ENCODE measurements at regions not wholly inside any gene's neighbourhood (a gene's known extent, or its start where the extent isn't known, plus 50 kb on each side); places are given as distances from the start of the nearest gene placed in this dataset.

DNA sequence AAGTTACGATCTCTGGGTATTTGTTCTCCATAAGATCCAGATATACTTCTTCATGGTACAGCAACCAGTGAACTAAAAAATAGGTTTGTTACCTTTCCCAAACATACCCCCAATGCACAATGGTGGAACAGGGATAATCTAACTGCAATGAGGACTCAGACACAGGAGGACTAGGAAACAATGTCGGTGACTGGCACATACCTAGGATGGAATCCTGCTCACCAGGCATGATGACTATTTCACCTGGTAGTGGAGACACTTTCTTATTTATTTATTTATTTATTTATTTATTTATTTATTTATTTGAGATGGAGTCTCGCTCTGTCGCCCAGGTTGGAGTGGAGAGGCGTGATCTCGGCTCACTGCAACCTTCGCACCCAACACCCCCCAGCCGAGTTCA, 159.9 kb upstream of the CCNH start:
- H3K4me1 ChIP-seq (ENCODE audit: control insufficient read depth, insufficient read depth, low read length) = no peaks in the 10 kb centered on the region
- no peak overlapping the region for H3K9ac ChIP-seq (ENCODE audit: low read length)
- no peak overlapping the region for H3K4me3 ChIP-seq (ENCODE audit: low read length)
- no peaks in the 10 kb centered on the region for H3K9me3 ChIP-seq (ENCODE audit: control insufficient read depth, low read length)
- no peak for DNase-seq (ENCODE audit: low read depth)
- H3K27me3 ChIP-seq (replicated peaks; ENCODE audit: control insufficient read depth, insufficient read depth, low read length) = no peaks in the 10 kb centered on the region
- H3K36me3 ChIP-seq (ENCODE audit: control insufficient read depth, insufficient read depth, low read length, severe bottlenecking) = no peaks in the 10 kb centered on the region

DNA sequence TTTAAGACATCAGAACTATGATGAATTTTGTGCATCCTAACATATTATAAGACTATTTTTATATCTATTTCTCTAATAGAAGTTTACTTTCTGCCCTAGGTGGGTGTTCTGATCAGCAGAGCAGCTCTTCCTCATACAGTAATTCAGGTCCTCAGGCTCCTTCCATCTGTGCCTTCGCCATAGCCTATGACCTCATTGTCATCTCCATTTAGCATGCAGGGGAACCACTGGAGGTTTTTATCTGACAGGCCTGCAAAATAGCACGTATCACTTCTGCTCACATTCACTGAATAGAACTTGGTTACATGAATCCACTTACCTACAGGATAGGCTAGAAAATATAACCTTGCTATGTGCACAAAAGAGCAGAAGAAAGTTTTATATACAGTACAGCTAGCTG, 159.4 kb upstream of the CCNH start:
- H3K4me3 ChIP-seq (ENCODE audit: low read length) = no peak overlapping the region
- no peak overlapping the region for H3K9ac ChIP-seq (ENCODE audit: low read length)
- H3K27me3 ChIP-seq (replicated peaks; ENCODE audit: control insufficient read depth, insufficient read depth, low read length) = no peaks in the 10 kb centered on the region
- no peak for DNase-seq (ENCODE audit: low read depth)
- H3K4me1 ChIP-seq (ENCODE audit: control insufficient read depth, insufficient read depth, low read length) = no peaks in the 10 kb centered on the region
- no peaks in the 10 kb centered on the region for H3K36me3 ChIP-seq (ENCODE audit: control insufficient read depth, insufficient read depth, low read length, severe bottlenecking)
- no peaks in the 10 kb centered on the region for H3K9me3 ChIP-seq (ENCODE audit: control insufficient read depth, low read length)

DNA sequence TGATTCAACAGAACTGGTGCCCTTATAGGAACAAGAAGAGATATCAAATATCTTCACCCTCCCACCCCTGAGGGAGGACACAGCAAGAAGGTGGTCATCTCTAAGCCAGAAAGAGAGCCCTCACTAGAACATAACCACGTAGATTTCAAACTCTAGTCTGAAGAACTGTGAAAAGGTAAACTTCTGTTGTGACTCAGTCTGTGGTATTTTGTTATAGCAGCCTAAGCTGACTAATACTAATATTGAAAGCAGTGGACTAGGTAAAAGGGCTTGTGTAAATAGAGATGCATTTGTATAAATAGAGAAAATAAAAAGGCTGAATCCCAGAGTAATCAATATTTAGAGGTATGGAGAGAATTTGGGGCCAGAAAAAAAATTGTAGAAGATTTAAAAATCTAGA, 157.6 kb upstream of the CCNH start:
- Histone ChIP-seq H3K9ac (ENCODE audit: low read length) (no peak overlapping the region), H3K4me1 (ENCODE audit: control insufficient read depth, insufficient read depth, low read length) (no peaks in the 10 kb centered on the region), H3K9me3 (ENCODE audit: control insufficient read depth, low read length) (no peaks in the 10 kb centered on the region), H3K36me3 (ENCODE audit: control insufficient read depth, insufficient read depth, low read length, severe bottlenecking) (no peaks in the 10 kb centered on the region), H3K4me3 (ENCODE audit: low read length) (no peak overlapping the region), H3K27me3 (replicated peaks; ENCODE audit: control insufficient read depth, insufficient read depth, low read length) (no peaks in the 10 kb centered on the region)
- no peak for DNase-seq (ENCODE audit: low read depth)

DNA sequence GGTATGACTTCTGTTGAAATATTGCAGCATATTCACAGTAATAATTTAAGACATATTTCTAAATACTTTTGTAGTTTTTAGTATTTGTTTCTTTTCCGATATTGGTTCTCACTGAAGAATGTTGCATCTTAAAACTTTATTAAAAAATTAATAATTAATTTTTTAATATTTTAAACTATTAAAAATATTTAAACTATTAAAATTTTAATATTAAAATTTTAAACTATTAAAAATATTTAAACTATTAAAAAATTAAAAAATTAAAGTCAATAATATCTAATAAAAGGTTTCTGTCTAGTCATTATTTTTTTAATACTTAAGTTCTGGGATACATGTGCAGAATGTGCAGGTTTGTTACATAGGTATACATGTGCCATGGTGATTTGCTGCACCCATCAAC, 149.3 kb upstream of the CCNH start:
- Histone ChIP-seq H3K9ac (ENCODE audit: low read length) (no peak overlapping the region), H3K4me1 (ENCODE audit: control insufficient read depth, insufficient read depth, low read length) (no peaks in the 10 kb centered on the region), H3K36me3 (ENCODE audit: control insufficient read depth, insufficient read depth, low read length, severe bottlenecking) (no peaks in the 10 kb centered on the region), H3K9me3 (ENCODE audit: control insufficient read depth, low read length) (no peaks in the 10 kb centered on the region), H3K4me3 (ENCODE audit: low read length) (no peak overlapping the region), H3K27me3 (replicated peaks; ENCODE audit: control insufficient read depth, insufficient read depth, low read length) (no peaks in the 10 kb centered on the region)
- DNase-seq (ENCODE audit: low read depth) = no peak

DNA sequence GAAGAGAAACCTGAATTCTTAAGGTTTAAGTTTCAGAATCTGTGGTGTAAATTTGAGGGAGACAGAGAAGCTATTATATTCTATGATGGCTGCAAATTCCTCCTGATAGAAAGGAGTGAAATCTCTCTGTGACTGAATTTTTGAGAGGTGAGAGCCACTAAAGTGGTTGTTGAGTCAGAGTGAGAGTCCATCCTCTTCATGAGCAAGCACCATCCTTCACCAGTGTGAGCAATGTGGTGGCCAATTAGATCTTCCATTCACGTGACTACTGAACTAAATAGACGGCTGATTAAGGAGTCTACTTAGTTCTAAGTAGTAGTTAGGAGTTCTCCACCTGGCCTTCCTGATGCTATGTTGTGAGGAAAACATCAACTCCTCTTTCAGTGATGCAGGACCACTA, 147.8 kb upstream of the CCNH start:
- no peak overlapping the region for H3K4me3 ChIP-seq (ENCODE audit: low read length)
- no peaks in the 10 kb centered on the region for H3K9me3 ChIP-seq (ENCODE audit: control insufficient read depth, low read length)
- H3K4me1 ChIP-seq (ENCODE audit: control insufficient read depth, insufficient read depth, low read length) = no peaks in the 10 kb centered on the region
- no peak for DNase-seq (ENCODE audit: low read depth)
- H3K27me3 ChIP-seq (replicated peaks; ENCODE audit: control insufficient read depth, insufficient read depth, low read length) = no peaks in the 10 kb centered on the region
- H3K36me3 ChIP-seq (ENCODE audit: control insufficient read depth, insufficient read depth, low read length, severe bottlenecking) = no peaks in the 10 kb centered on the region
- H3K9ac ChIP-seq (ENCODE audit: low read length) = no peak overlapping the region

DNA sequence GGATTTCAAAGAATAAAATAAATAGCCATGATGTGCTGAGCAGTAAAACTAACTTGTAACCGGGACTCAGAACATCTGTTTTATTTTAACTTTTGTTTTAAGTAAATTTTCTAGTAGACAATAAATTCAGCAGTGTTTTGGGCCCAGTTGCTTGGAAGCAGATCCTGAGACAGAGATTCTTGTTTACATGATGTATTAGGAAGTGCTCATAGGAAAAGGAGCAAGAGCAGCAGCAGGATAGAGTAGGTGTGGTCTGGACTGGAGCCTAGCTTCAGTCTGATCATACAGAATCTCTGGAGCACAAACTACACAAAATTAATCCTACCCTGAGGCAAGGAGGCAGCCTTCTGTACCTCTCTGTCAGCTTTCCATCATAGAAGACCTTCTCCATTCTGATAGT, 139.2 kb upstream of the CCNH start:
- no peak for DNase-seq (ENCODE audit: low read depth)
- Histone ChIP-seq H3K9ac (ENCODE audit: low read length) (no peak overlapping the region), H3K9me3 (ENCODE audit: control insufficient read depth, low read length) (peaks cover 9% of the 10 kb centered on the region), H3K4me3 (ENCODE audit: low read length) (no peak overlapping the region), H3K4me1 (ENCODE audit: control insufficient read depth, insufficient read depth, low read length) (no peaks in the 10 kb centered on the region), H3K27me3 (replicated peaks; ENCODE audit: control insufficient read depth, insufficient read depth, low read length) (no peaks in the 10 kb centered on the region), H3K36me3 (ENCODE audit: control insufficient read depth, insufficient read depth, low read length, severe bottlenecking) (no peaks in the 10 kb centered on the region)

DNA sequence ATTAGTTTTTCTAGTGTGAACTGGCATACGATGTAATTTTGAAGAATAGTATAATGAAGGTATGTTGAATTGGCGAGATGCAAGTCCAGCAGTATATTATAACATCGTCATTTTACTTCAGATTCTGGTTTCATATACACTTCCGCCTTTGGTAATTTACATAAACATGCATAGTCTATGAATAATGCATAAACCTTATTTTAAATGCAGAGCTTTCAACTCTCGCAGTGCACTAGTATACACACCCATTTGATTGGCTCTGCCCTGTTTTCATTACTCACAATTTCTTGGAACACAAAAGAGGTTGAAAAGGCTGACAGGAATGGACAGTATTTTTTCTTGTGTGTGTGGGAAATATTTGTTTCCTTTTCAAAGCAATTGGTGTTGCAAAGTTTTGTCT, 128.9 kb upstream of the CCNH start:
- H3K27me3 ChIP-seq (replicated peaks; ENCODE audit: control insufficient read depth, insufficient read depth, low read length) = no peaks in the 10 kb centered on the region
- peak overlapping the region; percentile 49 for H3K9ac ChIP-seq (ENCODE audit: low read length)
- H3K4me1 ChIP-seq (ENCODE audit: control insufficient read depth, insufficient read depth, low read length) = peaks cover 11% of the 10 kb centered on the region
- peak overlapping the region; percentile 70 for H3K4me3 ChIP-seq (ENCODE audit: low read length)
- no peak for DNase-seq (ENCODE audit: low read depth)
- no peaks in the 10 kb centered on the region for H3K36me3 ChIP-seq (ENCODE audit: control insufficient read depth, insufficient read depth, low read length, severe bottlenecking)
- no peaks in the 10 kb centered on the region for H3K9me3 ChIP-seq (ENCODE audit: control insufficient read depth, low read length)

DNA sequence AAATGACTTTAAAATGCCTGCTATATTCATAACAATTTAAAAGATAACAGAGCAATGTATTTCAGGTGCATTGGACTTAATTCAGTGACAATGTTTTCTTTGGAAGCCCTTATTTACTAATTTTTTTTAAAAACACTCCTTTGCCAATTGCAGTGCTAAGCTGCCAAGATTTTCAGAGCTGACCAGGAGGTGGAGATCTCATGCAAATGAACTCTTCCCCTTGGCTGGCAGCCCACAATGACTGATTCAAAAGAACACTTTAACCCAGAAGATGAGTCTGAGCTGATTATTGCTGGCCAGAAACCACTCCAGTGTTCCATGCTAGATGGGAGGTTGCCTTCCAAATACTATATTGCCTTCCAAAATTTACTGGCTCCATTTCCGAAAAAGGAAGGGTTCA, 128.3 kb upstream of the CCNH start:
- Histone ChIP-seq H3K4me1 (ENCODE audit: control insufficient read depth, insufficient read depth, low read length) (peaks cover 14% of the 10 kb centered on the region), H3K27me3 (replicated peaks; ENCODE audit: control insufficient read depth, insufficient read depth, low read length) (no peaks in the 10 kb centered on the region), H3K36me3 (ENCODE audit: control insufficient read depth, insufficient read depth, low read length, severe bottlenecking) (no peaks in the 10 kb centered on the region), H3K4me3 (ENCODE audit: low read length) (peak overlapping the region; percentile 70), H3K9ac (ENCODE audit: low read length) (peak overlapping the region; percentile 49), H3K9me3 (ENCODE audit: control insufficient read depth, low read length) (no peaks in the 10 kb centered on the region)
- DNase-seq (ENCODE audit: low read depth) = peak; percentile 45

DNA sequence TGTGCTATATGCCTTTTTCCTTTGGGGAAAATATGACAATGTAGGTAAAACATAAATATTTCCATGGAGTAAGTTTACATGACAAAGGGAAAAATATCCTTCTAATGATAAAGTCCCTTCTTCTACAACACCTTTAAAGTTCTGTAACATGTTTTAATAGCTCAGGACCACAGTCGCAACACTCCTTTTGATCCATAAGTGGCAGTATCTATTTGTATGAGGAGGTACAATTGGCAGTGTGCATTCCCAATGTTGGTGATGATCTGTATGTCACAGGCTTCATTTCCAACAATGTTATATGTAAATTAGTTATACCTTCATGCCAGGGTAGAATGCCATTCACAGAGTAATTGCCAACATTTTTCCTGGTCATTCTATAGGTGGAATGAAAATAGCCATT, 127.1 kb upstream of the CCNH start:
- Histone ChIP-seq H3K9me3 (ENCODE audit: control insufficient read depth, low read length) (no peaks in the 10 kb centered on the region), H3K36me3 (ENCODE audit: control insufficient read depth, insufficient read depth, low read length, severe bottlenecking) (no peaks in the 10 kb centered on the region), H3K4me1 (ENCODE audit: control insufficient read depth, insufficient read depth, low read length) (peaks cover 18% of the 10 kb centered on the region), H3K4me3 (ENCODE audit: low read length) (no peak overlapping the region), H3K9ac (ENCODE audit: low read length) (no peak overlapping the region), H3K27me3 (replicated peaks; ENCODE audit: control insufficient read depth, insufficient read depth, low read length) (no peaks in the 10 kb centered on the region)
- no peak for DNase-seq (ENCODE audit: low read depth)

DNA sequence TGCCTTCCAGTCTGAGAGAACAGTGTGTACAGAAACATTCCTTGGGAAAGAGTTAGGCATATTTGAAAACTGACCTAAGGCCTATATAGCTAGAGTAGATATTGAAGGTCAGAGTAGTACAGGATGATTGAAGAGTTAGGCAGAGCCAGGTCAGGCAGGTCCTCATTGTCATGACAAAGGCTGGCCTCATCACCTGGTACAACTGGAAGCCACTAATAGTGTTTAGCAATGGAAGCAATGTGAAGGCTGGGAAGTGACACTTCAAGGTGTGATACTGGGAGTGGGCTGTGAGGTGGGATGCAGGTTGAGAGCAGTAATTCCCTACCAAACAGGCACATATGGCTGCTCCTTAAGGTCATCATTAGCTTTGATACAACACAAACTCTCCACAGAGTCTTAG, 123.6 kb upstream of the CCNH start:
- Histone ChIP-seq H3K9ac (ENCODE audit: low read length) (no peak overlapping the region), H3K27me3 (replicated peaks; ENCODE audit: control insufficient read depth, insufficient read depth, low read length) (no peaks in the 10 kb centered on the region), H3K9me3 (ENCODE audit: control insufficient read depth, low read length) (no peaks in the 10 kb centered on the region), H3K4me3 (ENCODE audit: low read length) (no peak overlapping the region), H3K36me3 (ENCODE audit: control insufficient read depth, insufficient read depth, low read length, severe bottlenecking) (no peaks in the 10 kb centered on the region), H3K4me1 (ENCODE audit: control insufficient read depth, insufficient read depth, low read length) (peaks cover 10% of the 10 kb centered on the region)
- DNase-seq (ENCODE audit: low read depth) = no peak

DNA sequence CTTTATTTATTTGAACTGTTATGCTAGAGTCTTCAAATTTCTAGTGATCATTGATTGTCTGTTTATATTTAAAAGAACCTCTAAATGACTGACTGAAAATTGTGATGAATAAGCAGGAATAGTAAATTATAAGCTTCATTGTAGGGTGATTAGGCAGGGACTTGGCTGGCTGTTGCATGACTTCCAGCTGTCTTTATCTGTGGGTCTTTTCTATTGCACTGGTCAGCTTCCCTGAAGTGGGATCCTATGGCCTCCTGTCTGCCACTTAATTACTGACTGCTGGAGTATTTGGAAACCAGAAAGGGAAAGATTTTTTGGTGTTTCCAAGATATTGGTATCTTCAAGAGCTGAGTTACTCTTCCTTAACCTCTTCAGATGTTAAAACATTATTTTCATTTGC, 123.0 kb upstream of the CCNH start:
- Histone ChIP-seq H3K9me3 (ENCODE audit: control insufficient read depth, low read length) (no peaks in the 10 kb centered on the region), H3K36me3 (ENCODE audit: control insufficient read depth, insufficient read depth, low read length, severe bottlenecking) (no peaks in the 10 kb centered on the region), H3K4me3 (ENCODE audit: low read length) (no peak overlapping the region), H3K27me3 (replicated peaks; ENCODE audit: control insufficient read depth, insufficient read depth, low read length) (no peaks in the 10 kb centered on the region), H3K9ac (ENCODE audit: low read length) (no peak overlapping the region), H3K4me1 (ENCODE audit: control insufficient read depth, insufficient read depth, low read length) (peaks cover 7% of the 10 kb centered on the region)
- no peak for DNase-seq (ENCODE audit: low read depth)

DNA sequence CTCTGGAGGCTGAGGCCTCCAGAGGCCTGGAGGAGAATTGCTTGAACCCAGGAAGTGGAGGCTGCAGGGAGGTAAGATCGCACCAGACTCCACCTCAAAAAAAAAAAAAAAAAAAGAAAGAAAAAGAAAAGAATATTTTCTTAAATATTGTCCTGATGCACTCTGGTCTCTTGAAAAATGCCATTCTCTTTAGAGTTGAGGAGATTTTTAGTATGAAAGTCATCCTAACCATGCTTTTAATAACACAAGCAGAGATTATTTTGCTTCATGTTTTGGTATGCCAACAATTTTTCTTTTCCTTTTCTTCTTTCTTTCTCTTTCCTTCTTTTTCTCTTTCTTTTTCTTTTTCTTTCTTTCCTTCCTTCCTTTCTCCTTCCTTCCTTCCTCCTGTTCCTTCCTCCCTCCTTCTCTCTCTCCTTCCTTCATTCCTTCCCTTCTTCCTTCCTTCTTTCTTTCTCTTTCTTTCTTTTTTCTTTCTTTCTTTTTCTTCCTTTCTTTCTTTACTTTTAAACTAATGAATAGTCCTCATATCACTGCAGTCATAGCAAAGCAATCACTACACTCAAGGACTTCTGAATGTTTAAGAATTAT, 116.9 kb upstream of the CCNH start:
- Histone ChIP-seq H3K9me3 (ENCODE audit: control insufficient read depth, low read length) (no peaks in the 10 kb centered on the region), H3K4me1 (ENCODE audit: control insufficient read depth, insufficient read depth, low read length) (no peaks in the 10 kb centered on the region), H3K27me3 (replicated peaks; ENCODE audit: control insufficient read depth, insufficient read depth, low read length) (no peaks in the 10 kb centered on the region), H3K36me3 (ENCODE audit: control insufficient read depth, insufficient read depth, low read length, severe bottlenecking) (no peaks in the 10 kb centered on the region), H3K9ac (ENCODE audit: low read length) (no peak overlapping the region), H3K4me3 (ENCODE audit: low read length) (no peak overlapping the region)
- no peak for DNase-seq (ENCODE audit: low read depth)
